Gastroesophageal sphincter (tissue), 3 donors: ENCODE measurements at regions not wholly inside any gene's neighbourhood (a gene's known extent, or its start where the extent isn't known, plus 50 kb on each side); places are given as distances from the start of the nearest gene placed in this dataset.

Experiments used
- EP300 ChIP-seq: sonication (generic); formaldehyde crosslinking; IDR thresholded peaks from one replicate; pipeline ENCODE4 v1.6.1; 2017; ENCODE audit warnings: antibody characterized with exemption, mild to moderate bottlenecking
- POLR2AphosphoS5 ChIP-seq: sonication (generic); formaldehyde crosslinking; IDR thresholded peaks from one replicate; pipeline ENCODE4 v1.6.1; 2017; ENCODE audit warnings: antibody characterized with exemption
- TF ChIP-seq, protein P1 (sequence below), 4 experiments: fragments of 200-600 bp in 2 of 4; fragments of 450-650 bp in 2 of 4; sonication (generic) in 1 of 4; IDR thresholded peaks; one replicate each; pipeline ENCODE4 v1.5.1; 2017 to 2019; ENCODE audit warnings: antibody characterized with exemption in 4 of 4, mild to moderate bottlenecking in 2 of 4, moderate library complexity in 2 of 4

DNA sequence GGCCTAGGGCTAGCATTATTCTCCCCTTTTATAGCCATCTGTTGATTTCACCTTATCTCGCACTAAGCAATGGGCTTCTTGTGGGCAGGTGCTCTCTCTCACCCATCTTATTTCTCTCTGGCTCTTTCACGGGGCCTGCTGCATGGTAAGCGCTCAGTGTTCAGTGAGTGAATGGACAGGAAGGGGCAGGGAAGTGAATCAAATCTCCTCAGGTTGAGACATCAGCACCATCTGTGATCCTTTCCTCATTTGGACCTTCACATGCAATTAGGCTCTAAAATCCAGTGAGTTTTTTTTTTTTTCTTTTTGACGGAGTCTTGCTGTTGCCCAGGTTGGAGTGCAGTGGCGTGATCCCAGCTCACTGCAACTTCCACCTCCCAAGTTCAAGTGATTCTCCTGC is 76.5 kb upstream of the EZR start:
- TF ChIP-seq POLR2AphosphoS5 (no peak), EP300 (no peak)
- TF ChIP-seq, protein P1, sequence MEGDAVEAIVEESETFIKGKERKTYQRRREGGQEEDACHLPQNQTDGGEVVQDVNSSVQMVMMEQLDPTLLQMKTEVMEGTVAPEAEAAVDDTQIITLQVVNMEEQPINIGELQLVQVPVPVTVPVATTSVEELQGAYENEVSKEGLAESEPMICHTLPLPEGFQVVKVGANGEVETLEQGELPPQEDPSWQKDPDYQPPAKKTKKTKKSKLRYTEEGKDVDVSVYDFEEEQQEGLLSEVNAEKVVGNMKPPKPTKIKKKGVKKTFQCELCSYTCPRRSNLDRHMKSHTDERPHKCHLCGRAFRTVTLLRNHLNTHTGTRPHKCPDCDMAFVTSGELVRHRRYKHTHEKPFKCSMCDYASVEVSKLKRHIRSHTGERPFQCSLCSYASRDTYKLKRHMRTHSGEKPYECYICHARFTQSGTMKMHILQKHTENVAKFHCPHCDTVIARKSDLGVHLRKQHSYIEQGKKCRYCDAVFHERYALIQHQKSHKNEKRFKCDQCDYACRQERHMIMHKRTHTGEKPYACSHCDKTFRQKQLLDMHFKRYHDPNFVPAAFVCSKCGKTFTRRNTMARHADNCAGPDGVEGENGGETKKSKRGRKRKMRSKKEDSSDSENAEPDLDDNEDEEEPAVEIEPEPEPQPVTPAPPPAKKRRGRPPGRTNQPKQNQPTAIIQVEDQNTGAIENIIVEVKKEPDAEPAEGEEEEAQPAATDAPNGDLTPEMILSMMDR (IDR thresholded peaks at IDR 0.05): no peak
